IPS-NIHi11 (cell line): ENCODE measurements at regions not wholly inside any gene's neighbourhood (a gene's known extent, or its start where the extent isn't known, plus 50 kb on each side); places are given as distances from the start of the nearest gene placed in this dataset.
"Not testable (repeated sequence)": the region's sequence is repeated elsewhere in the genome, so short reads cannot be mapped to it uniquely, and the experiment has no call there.

ENCODE experiments used
- DNase-seq: peaks from one replicate; pipeline ENCODE4 v3.0.0; 2012; ENCODE audit warnings: mixed read lengths, low spot score

DNA sequence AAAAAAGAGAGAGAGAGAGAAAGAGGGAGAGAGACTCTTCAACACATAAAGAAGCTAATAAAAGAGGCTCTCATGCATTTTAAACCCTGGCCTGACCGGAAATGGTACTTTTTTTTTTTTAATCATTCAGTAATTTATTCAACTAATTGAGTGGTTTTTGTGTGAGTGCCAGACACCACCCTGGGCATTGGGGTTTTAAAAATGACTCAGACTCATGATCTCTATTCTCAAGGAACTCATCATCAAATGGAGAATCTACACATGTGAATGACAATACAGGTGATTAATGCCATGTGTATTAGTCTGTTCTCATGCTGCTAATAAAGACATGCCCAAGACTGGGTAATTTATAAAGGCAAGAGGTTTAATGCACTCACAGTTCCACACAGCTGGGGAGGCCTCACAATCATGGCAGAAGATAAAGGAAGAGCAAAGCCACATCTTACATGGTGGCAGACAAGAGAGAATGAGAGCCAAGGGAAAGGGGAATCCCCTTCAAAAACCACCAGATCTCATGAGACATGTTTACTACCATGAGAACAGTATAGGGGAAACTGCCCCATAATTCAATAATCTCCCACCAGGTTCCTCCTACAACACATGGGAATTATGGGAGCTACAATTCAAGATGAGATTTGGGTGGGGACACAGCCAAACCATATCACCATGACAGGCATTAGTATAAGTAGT lies 158.5 kb upstream of the AUTS2 start:
- DNase-seq, result no peak

DNA sequence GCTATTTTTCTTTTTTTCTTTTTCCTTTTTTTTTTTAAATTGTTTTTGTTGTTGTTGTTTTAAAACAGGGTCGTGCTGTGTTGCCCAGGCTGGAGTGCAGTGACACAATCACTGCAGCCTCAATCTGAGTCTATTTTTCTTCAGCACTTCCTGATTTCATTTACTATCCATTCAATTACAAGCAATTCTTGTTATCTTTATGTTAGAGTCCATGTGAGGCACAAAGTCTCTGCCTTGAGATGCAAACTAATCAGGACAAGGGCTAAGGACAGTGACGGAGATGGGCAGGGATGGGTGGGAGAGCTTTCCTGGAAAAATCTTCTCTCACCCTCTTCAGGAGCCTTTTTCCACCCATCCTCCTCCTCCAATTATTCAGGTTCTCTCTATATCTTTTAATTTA lies 157.3 kb upstream of the AUTS2 start:
- no peak for DNase-seq

DNA sequence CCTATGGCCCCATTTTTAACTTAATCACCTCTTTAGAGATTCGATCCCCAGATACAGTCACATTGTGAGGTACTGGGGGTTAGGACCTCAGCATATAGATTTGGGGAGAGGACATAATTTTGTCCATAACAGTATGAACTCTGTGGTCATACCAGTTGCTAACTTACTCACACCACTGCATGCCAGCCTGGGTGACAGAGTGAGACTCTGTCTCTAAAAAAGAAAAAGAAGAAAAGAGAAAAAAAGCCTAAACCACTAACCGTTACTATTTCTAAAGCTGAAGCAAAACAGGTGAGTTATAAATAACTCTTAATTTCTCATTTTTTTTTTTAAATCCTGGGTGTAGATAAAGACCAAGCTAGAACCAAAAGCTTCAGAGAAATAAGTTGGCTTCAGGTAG lies 155.1 kb upstream of the AUTS2 start:
- DNase-seq, result no peak

DNA sequence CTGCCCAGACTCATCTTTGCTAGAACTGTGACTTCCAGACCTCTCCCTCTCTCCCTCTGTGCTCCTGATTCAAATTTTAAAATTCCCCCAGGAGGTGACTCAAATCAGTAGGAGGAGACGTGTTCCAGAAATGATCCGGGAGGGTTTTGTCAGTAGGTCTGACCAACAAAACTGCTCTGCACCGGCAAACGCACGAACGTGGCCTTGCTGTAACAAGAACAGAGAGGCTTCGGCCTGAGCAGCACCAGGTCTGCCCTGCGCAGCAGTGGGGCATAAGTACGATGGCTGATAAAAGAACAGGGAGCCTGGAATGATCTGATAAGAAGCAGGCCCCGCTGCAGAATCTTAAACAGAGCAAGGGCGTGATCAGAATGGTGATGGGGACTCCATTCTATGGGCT lies 152.7 kb upstream of the AUTS2 start:
- DNase-seq, result no peak

DNA sequence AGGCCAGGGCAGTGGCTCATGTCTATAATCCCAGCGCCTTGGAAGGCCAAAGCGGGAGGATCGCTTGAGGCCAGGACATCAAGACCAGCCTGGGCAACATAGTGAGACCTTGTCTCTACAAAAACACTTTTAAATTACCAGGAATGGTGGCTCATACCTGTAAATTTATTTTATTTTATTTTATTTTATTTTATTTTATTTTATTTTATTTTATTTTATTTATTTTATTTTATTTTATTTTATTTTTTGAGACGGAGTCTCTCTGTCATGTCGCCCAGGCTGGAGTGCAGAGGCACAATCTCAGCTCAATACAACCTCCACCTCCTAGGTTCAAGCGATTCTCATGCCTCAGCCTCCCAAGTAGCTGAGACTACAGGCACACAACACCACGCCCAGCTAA lies 152.1 kb upstream of the AUTS2 start:
- not testable (repeated sequence) for DNase-seq

DNA sequence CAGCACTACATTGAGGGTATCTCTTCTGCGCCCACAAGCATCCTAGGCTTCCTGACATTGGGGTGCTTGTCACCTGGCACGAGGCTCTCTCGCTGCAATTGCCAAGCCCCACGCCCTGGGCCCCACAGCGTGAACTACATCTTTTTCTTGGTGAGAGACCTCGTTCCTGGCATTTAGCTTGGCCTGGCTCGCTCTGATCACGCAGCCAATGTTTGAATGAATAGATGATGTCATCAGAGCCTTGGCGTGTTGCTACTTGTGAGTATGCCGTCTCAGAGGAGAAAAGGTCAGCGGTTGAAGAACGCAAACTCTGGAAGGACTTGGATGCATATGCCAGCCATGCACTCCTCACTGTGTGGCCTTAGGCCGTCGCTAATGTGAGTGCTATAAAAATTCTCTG lies 150.2 kb upstream of the AUTS2 start:
- DNase-seq, result no peak

DNA sequence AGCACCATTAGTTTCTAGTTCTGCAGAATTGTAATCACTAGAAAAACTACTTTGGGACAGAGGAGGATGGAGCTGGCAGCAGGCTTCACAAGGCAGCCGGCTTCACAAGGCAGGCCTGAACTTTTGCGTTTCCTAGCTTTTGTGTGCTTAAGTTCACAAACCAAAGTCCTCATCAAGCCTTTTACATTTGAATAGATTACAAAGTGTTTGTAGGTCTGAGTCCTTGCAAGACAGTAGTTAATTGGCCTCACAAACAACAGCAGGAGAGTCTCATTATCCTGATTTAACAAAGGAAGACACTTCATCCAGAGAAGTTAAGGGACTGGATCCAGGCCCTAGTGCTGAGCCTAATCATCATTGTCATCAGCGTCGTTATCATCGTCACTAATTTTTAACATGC lies 147.8 kb upstream of the AUTS2 start:
- peak; percentile 54 for DNase-seq

DNA sequence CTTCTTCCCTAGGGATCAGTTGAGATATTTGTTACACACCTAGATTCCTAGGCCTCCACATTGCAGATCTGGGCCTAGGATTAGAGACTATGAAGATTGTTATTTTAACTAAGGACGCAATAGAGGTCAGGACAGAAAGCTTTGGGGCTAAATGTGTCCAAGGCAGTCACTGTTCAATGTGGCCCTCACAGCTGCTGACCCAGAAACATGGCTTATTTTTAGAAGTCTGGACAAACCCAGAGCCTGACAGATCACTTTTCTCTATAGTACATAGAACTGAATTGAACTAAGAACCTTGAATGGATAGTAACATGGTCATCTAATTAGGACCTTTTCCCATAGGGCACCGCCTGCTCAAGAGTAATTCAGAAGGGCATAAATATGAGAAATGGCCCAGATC lies 146.6 kb upstream of the AUTS2 start:
- no peak for DNase-seq

DNA sequence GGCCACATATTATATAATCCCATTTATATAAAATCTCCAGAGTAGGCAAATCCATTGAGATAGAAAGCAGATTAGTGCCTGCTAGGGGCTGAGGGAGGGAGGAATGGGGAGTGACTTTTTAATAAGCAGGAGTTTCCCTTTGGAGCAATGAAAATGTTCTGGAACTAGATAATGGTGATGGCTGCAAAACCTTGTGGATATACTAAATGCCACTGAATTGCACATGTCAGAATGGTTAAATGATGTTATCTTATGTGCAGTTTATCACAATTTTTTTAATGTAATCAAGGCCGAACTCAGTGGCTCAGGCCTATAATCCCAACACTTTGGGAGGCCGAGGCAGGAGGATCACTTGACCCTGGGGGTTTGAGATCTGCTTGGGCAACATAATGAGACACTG lies 145.5 kb upstream of the AUTS2 start:
- no peak for DNase-seq

DNA sequence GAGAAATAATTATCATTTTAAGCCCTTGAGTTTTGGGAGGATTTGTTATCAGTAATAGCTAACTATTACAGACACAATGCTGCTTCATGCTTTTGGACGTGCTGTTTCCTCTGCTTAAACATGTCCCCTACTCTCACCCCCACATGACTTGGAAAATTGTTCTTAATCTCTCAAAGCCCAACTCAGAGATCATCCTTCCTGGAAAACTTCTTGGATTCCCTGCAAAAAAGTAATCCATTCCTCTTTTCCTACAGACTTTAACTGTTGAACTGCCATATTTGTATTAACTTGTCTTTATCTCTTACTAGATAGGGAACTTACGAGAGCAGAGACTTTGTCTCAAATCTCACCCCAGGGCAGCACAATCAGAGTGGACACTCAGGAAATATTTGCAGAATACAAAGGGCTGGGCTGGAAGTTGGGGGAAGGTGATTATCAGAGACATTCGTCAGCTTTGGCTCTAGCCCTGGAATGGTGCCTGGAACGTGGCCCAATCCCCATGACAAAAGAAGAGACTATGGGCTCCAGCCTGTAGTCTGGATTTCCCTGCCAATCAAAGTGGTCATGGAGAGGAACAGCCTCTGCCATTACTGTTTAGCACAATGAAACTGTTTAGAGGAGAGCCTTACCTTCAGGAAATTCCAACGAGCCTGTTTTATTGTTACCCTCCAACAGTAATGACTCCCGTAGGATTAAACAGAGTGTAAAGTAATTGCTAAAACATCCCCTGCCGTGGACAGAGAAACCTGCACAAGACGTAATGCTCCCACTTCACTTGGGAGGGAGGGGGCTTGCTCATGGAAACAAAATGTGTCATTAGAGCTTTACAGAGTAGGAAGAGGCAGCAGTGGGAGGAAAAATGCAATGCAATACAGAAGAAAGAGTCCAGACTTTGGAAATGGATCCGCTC lies 140.4 kb upstream of the AUTS2 start:
- peak; percentile 56 for DNase-seq

DNA sequence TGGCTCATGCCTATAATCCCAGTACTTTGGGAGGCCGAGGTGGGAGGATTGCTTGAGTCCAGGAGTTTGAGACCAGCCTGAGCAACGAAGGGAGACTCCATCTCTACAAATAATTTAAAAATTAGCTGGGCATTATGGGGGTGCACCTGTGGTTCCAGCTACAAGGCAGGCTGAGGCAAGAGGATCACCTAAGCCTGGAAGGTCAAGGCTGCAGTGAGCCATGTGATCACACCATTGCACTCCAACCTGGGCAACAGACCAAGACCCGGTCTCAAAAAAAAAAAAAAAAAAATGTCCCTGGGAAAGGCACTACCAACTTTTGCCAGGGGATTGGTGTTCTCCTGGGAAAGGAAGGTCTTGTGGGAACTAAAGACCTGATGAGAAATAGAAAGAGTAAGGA lies 134.2 kb upstream of the AUTS2 start:
- no peak for DNase-seq

DNA sequence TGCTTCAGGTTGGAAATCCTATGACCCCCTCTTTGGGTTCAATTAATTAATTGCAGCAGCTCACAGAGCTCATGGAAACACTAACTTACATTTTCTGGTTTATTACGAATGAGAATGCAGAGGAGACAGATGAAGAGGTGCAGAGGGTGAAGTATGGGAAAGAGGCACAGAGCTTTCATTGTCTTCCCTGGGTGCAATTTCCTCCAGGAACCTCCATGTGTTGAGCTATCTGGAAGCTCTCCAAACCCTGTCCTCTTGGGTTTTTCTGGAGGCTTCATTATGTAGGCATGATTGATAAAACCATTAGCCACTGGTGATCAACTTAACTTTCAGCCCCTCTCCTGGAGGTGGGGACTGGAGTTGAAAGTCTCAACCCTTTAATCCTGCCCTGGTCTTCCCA lies 133.0 kb upstream of the AUTS2 start:
- DNase-seq, result no peak

DNA sequence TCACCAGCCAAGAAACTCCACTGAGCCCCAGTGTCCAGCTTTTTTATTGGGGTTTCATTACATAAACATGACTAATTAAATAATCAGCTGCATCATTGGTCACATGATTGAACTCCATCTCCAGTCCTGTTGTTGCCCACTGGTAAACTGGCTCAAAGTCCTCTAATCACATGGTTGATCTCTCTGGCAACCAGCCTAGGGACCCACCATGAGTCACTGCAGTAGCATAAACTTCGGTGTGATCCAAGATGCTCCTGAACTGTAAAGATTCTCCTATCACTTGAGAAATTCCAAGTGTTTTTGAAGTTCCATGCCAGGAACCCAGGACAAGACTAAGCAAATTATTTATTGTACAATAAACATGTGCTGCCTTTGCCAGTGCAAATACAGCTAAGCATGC lies 130.4 kb upstream of the AUTS2 start:
- DNase-seq, result no peak

DNA sequence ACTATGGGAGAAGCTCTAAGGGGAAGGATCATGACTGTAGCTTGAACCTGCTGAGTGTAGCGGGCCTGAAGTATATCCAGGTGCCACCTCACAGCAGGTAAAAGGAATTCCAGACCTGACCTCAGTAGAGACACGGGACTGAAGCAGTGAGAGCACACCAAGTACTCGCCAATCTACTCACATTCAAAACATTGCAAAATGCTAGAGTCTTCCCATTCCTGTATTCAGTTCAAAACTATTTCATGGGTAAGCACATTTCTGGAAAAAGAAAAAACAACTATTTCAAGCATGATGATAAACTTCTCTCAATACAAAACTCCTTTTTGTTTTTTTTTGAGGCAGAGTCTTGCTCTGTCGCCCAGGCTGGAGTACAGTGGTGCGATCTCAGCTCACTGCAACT lies 121.9 kb upstream of the AUTS2 start:
- no peak for DNase-seq

DNA sequence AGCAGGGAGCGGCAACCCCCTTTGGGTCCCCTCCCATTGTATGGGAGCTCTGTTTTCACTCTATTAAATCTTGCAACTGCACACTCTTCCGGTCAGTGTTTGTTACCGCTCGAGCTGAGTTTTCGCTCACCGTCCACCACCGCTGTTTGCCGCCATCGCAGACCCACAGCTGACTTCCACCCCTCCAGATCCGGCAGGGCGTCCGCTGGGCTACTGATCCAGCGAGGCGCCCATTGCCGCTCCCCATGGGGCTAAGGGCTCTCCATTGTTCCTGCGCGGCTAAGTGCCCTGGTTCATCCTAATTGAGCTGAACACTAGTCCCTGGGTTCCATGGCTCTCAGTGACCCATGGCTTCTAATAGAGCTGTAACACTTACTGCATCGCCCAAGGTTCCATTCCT lies 115.6 kb upstream of the AUTS2 start:
- DNase-seq, result no peak

DNA sequence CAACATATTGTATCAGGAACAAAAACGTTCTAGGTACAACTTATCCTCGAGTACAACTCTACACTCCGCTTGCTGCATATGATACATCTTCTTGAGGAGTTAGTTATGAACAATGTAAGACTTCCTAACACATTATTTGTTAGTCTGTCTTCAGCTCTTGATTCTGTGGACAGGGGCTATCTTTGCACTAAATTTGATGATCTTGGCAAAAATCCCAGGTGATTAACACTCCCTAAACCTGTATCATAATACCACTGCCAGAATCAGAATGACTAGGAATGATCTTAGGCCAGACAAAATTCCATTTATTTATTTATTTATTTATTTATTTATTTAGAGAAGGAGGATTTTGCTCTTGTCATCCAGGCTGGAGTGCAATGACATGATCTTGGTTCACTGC lies 108.7 kb upstream of the AUTS2 start:
- DNase-seq, result no peak

DNA sequence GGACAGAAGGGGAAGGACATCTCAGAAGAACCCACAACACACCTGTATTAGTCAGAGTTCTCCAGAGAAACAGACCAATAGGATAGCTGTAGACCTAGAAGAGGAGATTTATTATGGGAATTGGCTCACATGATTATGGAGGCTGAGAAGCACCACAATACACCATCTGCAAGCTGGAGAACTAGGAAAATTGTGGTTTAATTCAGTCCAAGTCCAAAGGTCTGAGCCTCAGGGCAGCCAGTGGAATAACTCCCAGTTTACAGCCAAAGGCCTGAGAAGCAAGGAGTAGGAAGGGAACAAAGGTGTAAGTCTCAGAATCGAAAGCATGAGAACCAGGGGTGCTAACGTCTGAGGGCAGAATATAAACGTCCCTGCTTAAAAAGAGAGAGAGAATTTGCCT lies 99.6 kb upstream of the AUTS2 start:
- DNase-seq, result no peak

DNA sequence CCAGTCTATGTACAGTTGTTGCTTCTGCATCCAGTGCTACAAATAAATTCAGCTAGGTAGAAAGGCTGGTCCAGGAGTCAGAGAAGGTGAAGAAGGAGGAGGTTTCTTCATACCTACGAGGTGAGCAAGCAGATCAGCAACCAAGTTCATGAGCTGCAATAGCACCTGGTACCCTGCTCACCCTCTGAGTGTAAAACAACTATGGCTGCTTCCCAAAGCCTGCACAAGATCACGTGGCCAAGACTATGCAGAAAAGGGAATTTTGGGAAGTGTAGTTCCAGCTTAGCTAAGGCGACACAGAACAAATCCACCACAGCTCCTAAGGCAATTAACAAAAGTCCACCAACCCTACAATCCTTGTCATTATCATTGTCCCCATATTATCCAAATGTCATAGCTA lies 95.9 kb upstream of the AUTS2 start:
- DNase-seq, result no peak

DNA sequence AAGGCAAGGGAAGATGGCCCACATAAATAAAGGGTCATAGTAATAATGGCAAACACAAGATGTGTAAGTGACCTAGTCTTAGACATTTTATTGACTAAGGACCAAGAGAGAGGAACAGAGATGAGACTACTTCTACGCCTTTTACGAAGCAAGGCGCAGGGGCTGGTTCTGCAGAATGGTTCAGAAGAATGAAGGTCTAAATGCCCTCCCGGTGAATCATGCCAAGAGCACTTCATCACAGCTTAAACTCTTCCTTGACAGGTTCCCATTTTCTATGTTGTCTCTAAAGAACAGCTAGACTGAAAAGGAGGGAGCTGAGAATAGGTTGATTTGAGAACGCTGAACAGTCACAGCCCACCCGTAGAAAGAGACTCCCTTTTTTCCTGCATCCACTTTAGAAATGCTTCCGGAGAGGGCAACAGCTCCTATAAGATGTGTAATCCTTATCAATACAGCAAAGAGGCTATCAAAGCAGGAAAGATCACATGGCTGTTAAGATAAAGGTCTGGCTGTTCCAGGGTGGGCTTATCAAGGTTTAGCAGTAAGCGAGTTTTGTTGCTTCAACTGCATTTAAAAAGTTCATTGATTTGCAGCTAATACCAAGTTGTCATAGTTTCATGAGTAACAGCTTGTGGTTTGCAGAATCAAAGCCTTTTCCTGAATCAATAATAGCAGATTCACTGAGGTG lies 93.4 kb upstream of the AUTS2 start:
- DNase-seq, result no peak

DNA sequence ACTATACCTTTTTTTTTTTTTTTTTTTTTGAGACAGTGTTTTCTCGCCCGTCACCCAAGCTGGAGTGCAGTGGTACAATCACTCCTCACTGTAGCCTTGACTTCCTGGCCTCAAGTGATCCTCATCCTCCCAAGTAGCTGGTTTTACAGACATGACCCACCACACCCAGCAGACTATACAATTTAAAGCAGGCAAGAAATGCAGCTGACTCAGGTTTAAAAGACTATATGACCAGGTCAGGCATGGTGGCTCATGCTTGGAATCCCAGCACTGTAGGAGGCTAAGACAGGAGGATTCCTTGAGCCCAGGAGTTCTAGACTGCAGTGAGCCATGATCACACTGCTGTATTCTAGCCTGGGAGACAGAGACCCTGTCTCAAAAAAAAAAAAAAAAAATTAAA lies 89.5 kb upstream of the AUTS2 start:
- DNase-seq, result no peak

DNA sequence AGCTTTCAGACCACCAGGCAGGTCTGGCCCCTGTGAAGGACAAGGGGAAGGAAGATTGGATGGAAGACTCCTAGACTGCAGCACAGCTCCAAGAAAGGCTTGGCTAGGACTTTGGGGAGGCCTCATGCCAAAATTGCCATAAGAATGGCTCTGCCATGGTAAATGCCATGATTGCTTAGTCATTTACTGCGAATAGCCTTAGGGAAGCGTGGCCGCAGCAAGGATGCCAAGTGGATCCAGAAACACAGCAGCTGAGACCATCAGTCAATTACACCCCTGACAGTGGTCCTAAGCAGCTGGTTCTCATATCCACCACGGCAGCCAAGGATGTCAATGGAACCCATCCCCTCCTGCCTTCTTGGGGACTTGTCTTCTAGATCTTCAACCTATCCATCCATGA lies 88.2 kb upstream of the AUTS2 start:
- DNase-seq, result no peak

DNA sequence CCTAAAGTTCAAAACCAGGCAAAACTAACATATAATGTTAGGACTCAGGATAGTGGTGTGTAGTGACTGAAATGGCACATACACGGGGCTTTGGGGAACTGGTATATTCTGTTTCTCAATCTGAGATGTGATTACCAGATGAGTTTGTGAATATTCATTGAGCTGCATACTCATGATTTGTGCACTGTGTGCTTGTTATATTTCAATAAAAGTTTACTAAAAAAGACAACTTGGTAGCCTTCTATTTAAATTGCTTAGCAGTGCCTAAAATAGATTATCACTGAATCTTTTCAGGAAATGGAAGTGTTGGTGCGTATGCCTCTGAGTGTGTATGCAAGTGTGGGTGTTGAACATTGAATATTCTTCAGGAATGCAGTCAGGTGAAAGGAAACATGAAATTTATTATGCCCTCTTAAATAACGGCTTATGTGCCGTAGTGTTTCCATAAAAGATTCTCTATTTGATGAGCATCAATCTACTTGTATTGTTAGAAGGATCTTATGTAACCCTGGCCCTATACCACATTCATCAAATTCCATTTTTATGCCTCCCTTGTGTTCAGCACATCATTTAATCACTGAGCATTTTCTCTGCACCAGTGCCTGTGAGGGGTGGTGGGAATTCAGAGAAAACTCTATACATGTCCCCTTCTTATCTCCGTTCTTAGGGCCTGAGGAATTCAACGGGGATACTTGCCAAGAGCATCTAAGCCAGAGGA lies 82.6 kb upstream of the AUTS2 start:
- no peak for DNase-seq
